ENCODE measurements at regions not wholly inside any gene's neighbourhood (a gene's known extent, or its start where the extent isn't known, plus 50 kb on each side); places are given as distances from the start of the nearest gene placed in this dataset.

- Histone ChIP-seq H4K20me1 (ENCODE audit: insufficient read depth, low read length) (no peaks in the 10 kb centered on the region), H3K4me3 (ENCODE audit: low read length) (no peak overlapping the region), H3K27ac (ENCODE audit: low read length) (no peak overlapping the region), H3F3A (ENCODE audit: insufficient read depth, low read length) (no peaks in the 10 kb centered on the region), H3K9me3 (replicated peaks; ENCODE audit: insufficient read depth, low read length) (no peaks in the 10 kb centered on the region; the same call in 1 of the 2 replicates), H2AFZ (ENCODE audit: low read length) (no peak overlapping the region), H3K36me3 (replicated peaks; ENCODE audit: insufficient read depth, low read length) (no peaks in the 10 kb centered on the region), H3K4me1 (ENCODE audit: low read length) (0 out of 2 replicates have a peak, but pooled peaks cover 3% of the 10 kb centered on the region), H3K9me2 (replicated peaks; ENCODE audit: insufficient read depth, low read length) (no peaks in the 10 kb centered on the region), H3K9ac (ENCODE audit: low read length) (no peak overlapping the region), H3K4me2 (ENCODE audit: low read depth, low read length) (no peak overlapping the region), H3K27me3 (replicated peaks; ENCODE audit: insufficient read depth, low read length) (no peaks in the 10 kb centered on the region), H3K79me2 (ENCODE audit: low read length) (no peaks in the 10 kb centered on the region)
- no peak for TF ChIP-seq CTCF (IDR thresholded peaks at IDR 0.05; ENCODE audit: low read length)
- TF ChIP-seq EZH2phosphoT487 (IDR thresholded peaks at IDR 0.05; ENCODE audit: low read length), result no peak
- no peak for TF ChIP-seq EZH2 (optimal IDR thresholded peaks at IDR 0.05; ENCODE audit: low read depth, low read length)
- DNase-seq, result no peak
Measured at GRCh38 chr3:6601374-6601773, 259.5 kb upstream of the GRM7 start.

DNA sequence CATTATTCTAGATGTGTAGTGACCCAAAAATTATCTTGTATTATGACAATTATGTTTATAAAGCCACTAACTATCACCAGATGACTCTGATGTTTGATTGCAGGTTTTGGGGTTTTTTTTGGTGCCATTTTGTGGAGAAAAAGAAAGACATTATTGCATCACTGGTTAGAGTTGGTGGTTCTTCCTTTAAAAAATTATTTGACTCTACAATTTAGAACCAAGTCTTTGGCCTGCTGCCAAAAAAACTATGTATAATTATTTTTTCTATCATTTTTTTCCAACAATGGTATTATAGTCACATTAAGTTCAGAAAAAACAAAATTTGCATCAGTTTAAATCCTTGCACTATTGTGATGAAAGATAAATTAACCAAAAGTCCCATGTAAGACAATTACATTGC lies 258.6 kb upstream of the GRM7 start:
- Histone ChIP-seq H3K4me3 (ENCODE audit: low read length) (no peak overlapping the region), H3K9me3 (replicated peaks; ENCODE audit: insufficient read depth, low read length) (no peaks in the 10 kb centered on the region; the same call in 1 of the 2 replicates), H3K27me3 (replicated peaks; ENCODE audit: insufficient read depth, low read length) (no peaks in the 10 kb centered on the region), H3K27ac (ENCODE audit: low read length) (no peak overlapping the region), H3K9me2 (replicated peaks; ENCODE audit: insufficient read depth, low read length) (no peaks in the 10 kb centered on the region), H3F3A (ENCODE audit: insufficient read depth, low read length) (no peaks in the 10 kb centered on the region), H4K20me1 (ENCODE audit: insufficient read depth, low read length) (no peaks in the 10 kb centered on the region), H3K4me1 (ENCODE audit: low read length) (0 out of 2 replicates have a peak, but pooled peaks cover 3% of the 10 kb centered on the region), H3K9ac (ENCODE audit: low read length) (no peak overlapping the region), H3K79me2 (ENCODE audit: low read length) (no peaks in the 10 kb centered on the region), H3K36me3 (replicated peaks; ENCODE audit: insufficient read depth, low read length) (no peaks in the 10 kb centered on the region), H2AFZ (ENCODE audit: low read length) (no peak overlapping the region), H3K4me2 (ENCODE audit: low read depth, low read length) (no peak overlapping the region)
- no peak for DNase-seq
- TF ChIP-seq EZH2 (optimal IDR thresholded peaks at IDR 0.05; ENCODE audit: low read depth, low read length) (no peak), CTCF (IDR thresholded peaks at IDR 0.05; ENCODE audit: low read length) (no peak), EZH2phosphoT487 (IDR thresholded peaks at IDR 0.05; ENCODE audit: low read length) (no peak)

- H2AFZ ChIP-seq (ENCODE audit: low read length), result no peak overlapping the region
- no peaks in the 10 kb centered on the region for H3K27me3 ChIP-seq (replicated peaks; ENCODE audit: insufficient read depth, low read length)
- H3K4me3 ChIP-seq (ENCODE audit: low read length), result no peak overlapping the region
- no peaks in the 10 kb centered on the region for H3K36me3 ChIP-seq (replicated peaks; ENCODE audit: insufficient read depth, low read length)
- no peaks in the 10 kb centered on the region for H3K79me2 ChIP-seq (ENCODE audit: low read length)
- no peaks in the 10 kb centered on the region for H4K20me1 ChIP-seq (ENCODE audit: insufficient read depth, low read length)
- no peaks in the 10 kb centered on the region for H3K9me2 ChIP-seq (replicated peaks; ENCODE audit: insufficient read depth, low read length)
- no peak overlapping the region for H3K4me2 ChIP-seq (ENCODE audit: low read depth, low read length)
- H3F3A ChIP-seq (ENCODE audit: insufficient read depth, low read length), result no peaks in the 10 kb centered on the region
- H3K27ac ChIP-seq (ENCODE audit: low read length), result no peak overlapping the region
- no peak overlapping the region for H3K9ac ChIP-seq (ENCODE audit: low read length)
- DNase-seq, result peak; percentile 26
- no peaks in the 10 kb centered on the region for H3K9me3 ChIP-seq (replicated peaks; ENCODE audit: insufficient read depth, low read length)
- 0 out of 2 replicates have a peak, but pooled peaks cover 3% of the 10 kb centered on the region for H3K4me1 ChIP-seq (ENCODE audit: low read length)
- TF ChIP-seq CTCF (IDR thresholded peaks at IDR 0.05; ENCODE audit: low read length) (no peak), EZH2 (optimal IDR thresholded peaks at IDR 0.05; ENCODE audit: low read depth, low read length) (no peak), EZH2phosphoT487 (IDR thresholded peaks at IDR 0.05; ENCODE audit: low read length) (no peak)
Measured at GRCh38 chr3:6605227-6605626, 255.7 kb upstream of the GRM7 start.
